Motor neuron (in vitro differentiated cells): ENCODE measurements at regions not wholly inside any gene's neighbourhood (a gene's known extent, or its start where the extent isn't known, plus 50 kb on each side); places are given as distances from the start of the nearest gene placed in this dataset.

ENCODE experiments used
- ATAC-seq, 8 experiments: fragments of 200-7000 bp; cut with Tn5 transposase; replicated peaks in 6 of 8; 2 replicates each; pipeline ENCODE4 v1.8.0; 2021; ENCODE audit warnings: mild to moderate bottlenecking in 8 of 8, moderate library complexity in 8 of 8
- H3K27ac ChIP-seq, 2 donors: fragments of 250-450 bp; sonication (Bioruptor Pico); 2 replicates each; pipeline ENCODE4 v1.9.0; 2021; ENCODE audit warnings: antibody characterized with exemption in 2 of 2, mild to moderate bottlenecking in 2 of 2, moderate library complexity in 1 of 2
- H3K4me1 ChIP-seq, 2 donors: fragments of 250-450 bp; sonication (Bioruptor Pico); replicated peaks in 1 of 2; 2 replicates each; pipeline ENCODE4 v1.6.1; 2021; ENCODE audit warnings: antibody characterized with exemption in 2 of 2, mild to moderate bottlenecking in 2 of 2, moderate library complexity in 1 of 2
- H3K4me3 ChIP-seq, 5 donors: fragments of 250-450 bp; sonication (Bioruptor Pico); 2 replicates each; pipeline ENCODE4 v1.9.0; 2021; ENCODE audit warnings: antibody characterized with exemption in 5 of 5, mild to moderate bottlenecking in 5 of 5, moderate library complexity in 4 of 5
- WGBS, 10 experiments: fragments of 450-650 bp; shearing (Covaris generic); methylation state at CpG; one replicate each; pipeline ENCODE4 v1.0.0; 2022; 5-methylcytosine and 5-hydroxymethylcytosine counted together
- in situ Hi-C, 9 experiments: fragments of 400-800 bp; cut with MboI; loops; one replicate each; pipeline ENCODE4 v1.15.0; 2021; ENCODE audit warnings: low sequenced_read_pairs in 9 of 9, low pct_unique_long_range_greater_than_20kb in 2 of 9; ENCODE audit not compliant: unreplicated experiment in 9 of 9

- Histone ChIP-seq H3K4me1 (no peaks in the 10 kb centered on the region), H3K27ac (no peak overlapping the region), H3K4me3 (no peak overlapping the region)
- in situ Hi-C loops: no loop called here
- WGBS, 10 experiments: 11 to 89% (median 53%) methylated on average over 1 to 3 of the region's 3 CpGs; no CpG with 5 or more reads in 4 of the 10 experiments
- ATAC-seq: no peak
These were observed 89.6 kb downstream of the FAM43A start for GRCh38 chr3:194775266-194775665.

GRCh38 chr3:194775731-194776130 lies 90.0 kb downstream of the FAM43A start:
- Histone ChIP-seq H3K4me3 (no peak overlapping the region), H3K27ac (no peak overlapping the region), H3K4me1 (no peaks in the 10 kb centered on the region)
- in situ Hi-C loops: no loop called here
- WGBS, 10 experiments: 20 to 64% methylated on average over 1 to 2 of the region's 3 CpGs; no CpG with 5 or more reads in 8 of the 10 experiments
- no peak for ATAC-seq

GRCh38 chr3:194777729-194778128 lies 92.0 kb downstream of the FAM43A start:
- in situ Hi-C loops: no loop called here
- 17 to 100% (median 51%) methylated on average over 1 to 5 of the region's 5 CpGs for WGBS, 10 experiments
- no peak for ATAC-seq
- peaks cover 3 to 7% of the 10 kb centered on the region in 2 donors for H3K4me1 ChIP-seq
- H3K27ac ChIP-seq: no peak overlapping the region
- no peak overlapping the region for H3K4me3 ChIP-seq

GRCh38 chr3:194779729-194780224 lies 94.1 kb downstream of the FAM43A start:
- WGBS, 10 experiments: 0 to 100% (median 74%) methylated on average over 1 to 3 of the region's 4 CpGs; no CpG with 5 or more reads in 2 of the 10 experiments
- ATAC-seq: no peak
- in situ Hi-C loops: no loop called here
- peaks cover 9 to 13% of the 10 kb centered on the region in 2 donors for H3K4me1 ChIP-seq
- H3K4me3 ChIP-seq: no peak overlapping the region
- no peak overlapping the region for H3K27ac ChIP-seq

- 70 to 100% (median 80%) methylated on average over 1 to 3 of the region's 5 CpGs; no CpG with 5 or more reads in 2 of the 10 experiments for WGBS, 10 experiments
- H3K4me3 ChIP-seq: no peak overlapping the region
- no peak overlapping the region for H3K27ac ChIP-seq
- in situ Hi-C loops: no loop called here
- H3K4me1 ChIP-seq: peaks cover 9 to 13% of the 10 kb centered on the region in 2 donors
- ATAC-seq: no peak
These were observed 95.0 kb downstream of the FAM43A start for GRCh38 chr3:194780706-194781105.

- 0 to 100% (median 74%) methylated on average over 1 to 2 of the region's 2 CpGs; no CpG with 5 or more reads in 1 of the 10 experiments for WGBS, 10 experiments
- H3K27ac ChIP-seq: no peak overlapping the region
- no peak for ATAC-seq
- H3K4me3 ChIP-seq: no peak overlapping the region
- peaks cover 9 to 16% of the 10 kb centered on the region in 2 donors for H3K4me1 ChIP-seq
- in situ Hi-C loops: no loop called here
These were observed 95.9 kb downstream of the FAM43A start for GRCh38 chr3:194781617-194782016.

- Histone ChIP-seq H3K27ac (no peak overlapping the region), H3K4me3 (no peak overlapping the region), H3K4me1 (peaks cover 12 to 19% of the 10 kb centered on the region in 2 donors)
- 67 to 100% (median 76%) methylated on average over 1 to 9 of the region's 13 CpGs; no CpG with 5 or more reads in 3 of the 10 experiments for WGBS, 10 experiments
- in situ Hi-C loops: no loop called here
- peak; percentile 42 to 95 (median 82) for ATAC-seq
These were observed 97.2 kb downstream of the FAM43A start for GRCh38 chr3:194782698-194783404.

- Histone ChIP-seq H3K4me3 (no peak overlapping the region), H3K27ac (no peak overlapping the region), H3K4me1 (peaks cover 12 to 19% of the 10 kb centered on the region in 2 donors)
- in situ Hi-C loops: no loop called here
- WGBS, 10 experiments: 60 to 83% (median 67%) methylated on average over 1 of the region's 5 CpGs; no CpG with 5 or more reads in 7 of the 10 experiments
- peak in 1 of 8 experiments; percentile 6 for ATAC-seq
These were observed 98.7 kb downstream of the FAM43A start for GRCh38 chr3:194784361-194784760.

- peak in 1 of 8 experiments; percentile 3 for ATAC-seq
- H3K27ac ChIP-seq: no peak overlapping the region
- in situ Hi-C loops: no loop called here
- WGBS, 10 experiments: 46 to 100% (median 80%) methylated on average over 1 to 4 of the region's 4 CpGs; no CpG with 5 or more reads in 1 of the 10 experiments
- H3K4me1 ChIP-seq: peaks cover 12 to 19% of the 10 kb centered on the region in 2 donors
- H3K4me3 ChIP-seq: no peak overlapping the region
These were observed 99.6 kb downstream of the FAM43A start for GRCh38 chr3:194785315-194785714.

GRCh38 chr3:194787072-194787471 lies 101.4 kb downstream of the FAM43A start:
- Histone ChIP-seq H3K4me3 (no peak overlapping the region), H3K27ac (no peak overlapping the region), H3K4me1 (peaks cover 12 to 16% of the 10 kb centered on the region in 2 donors)
- ATAC-seq: no peak
- 86 to 100% (median 100%) methylated on average over 1 of the region's 2 CpGs; no CpG with 5 or more reads in 6 of the 10 experiments for WGBS, 10 experiments
- in situ Hi-C loops: no loop called here

- no peak overlapping the region for H3K27ac ChIP-seq
- peaks cover 10 to 12% of the 10 kb centered on the region in 2 donors for H3K4me1 ChIP-seq
- no peak overlapping the region for H3K4me3 ChIP-seq
- in situ Hi-C loops: no loop called here
- 20 to 100% (median 69%) methylated on average over 1 to 4 of the region's 6 CpGs; no CpG with 5 or more reads in 3 of the 10 experiments for WGBS, 10 experiments
- ATAC-seq: no peak
These were observed 102.0 kb downstream of the FAM43A start for GRCh38 chr3:194787650-194788049.

- no peaks in the 10 kb centered on the region for H3K4me1 ChIP-seq
- in situ Hi-C loops: no loop called here
- no peak for ATAC-seq
- no peak overlapping the region for H3K4me3 ChIP-seq
- WGBS, 10 experiments: 35 to 100% (median 77%) methylated on average over 1 to 3 of the region's 3 CpGs
- H3K27ac ChIP-seq: no peak overlapping the region
These were observed 106.7 kb downstream of the FAM43A start for GRCh38 chr3:194792368-194792767.

GRCh38 chr3:194797555-194798250 lies 112.0 kb downstream of the FAM43A start:
- ATAC-seq: no peak
- in situ Hi-C loops: no loop called here
- Histone ChIP-seq H3K27ac (no peak overlapping the region), H3K4me3 (no peak overlapping the region), H3K4me1 (peaks cover 16 to 31% of the 10 kb centered on the region in 2 donors)
- WGBS, 10 experiments: 41 to 100% (median 89%) methylated on average over 1 to 7 of the region's 9 CpGs; no CpG with 5 or more reads in 2 of the 10 experiments
